ENCODE measurements at regions not wholly inside any gene's neighbourhood (a gene's known extent, or its start where the extent isn't known, plus 50 kb on each side); places are given as distances from the start of the nearest gene placed in this dataset.
"Not testable (repeated sequence)": the region's sequence is repeated elsewhere in the genome, so short reads cannot be mapped to it uniquely, and the experiment has no call there.

DNA sequence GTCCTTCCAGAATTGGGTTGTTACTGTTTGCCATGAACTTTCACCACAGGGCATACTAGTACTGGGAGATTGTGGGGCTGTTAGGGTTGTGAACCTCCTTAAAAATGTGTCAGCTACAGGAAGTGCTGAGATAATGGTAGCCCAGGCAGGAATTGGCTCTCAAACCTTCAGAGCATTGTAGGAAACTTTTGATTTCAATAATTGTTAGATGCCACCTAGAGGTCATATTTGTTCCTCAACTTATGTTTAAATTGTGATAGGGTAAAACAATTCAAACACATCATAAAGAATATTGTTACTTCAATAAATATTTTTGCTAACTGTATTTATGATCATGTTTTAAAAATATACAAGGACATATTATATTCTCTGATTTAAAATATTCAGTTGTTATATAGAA is 594.6 kb downstream of the ADCYAP1 start:
- DNase-seq: no peak

DNA sequence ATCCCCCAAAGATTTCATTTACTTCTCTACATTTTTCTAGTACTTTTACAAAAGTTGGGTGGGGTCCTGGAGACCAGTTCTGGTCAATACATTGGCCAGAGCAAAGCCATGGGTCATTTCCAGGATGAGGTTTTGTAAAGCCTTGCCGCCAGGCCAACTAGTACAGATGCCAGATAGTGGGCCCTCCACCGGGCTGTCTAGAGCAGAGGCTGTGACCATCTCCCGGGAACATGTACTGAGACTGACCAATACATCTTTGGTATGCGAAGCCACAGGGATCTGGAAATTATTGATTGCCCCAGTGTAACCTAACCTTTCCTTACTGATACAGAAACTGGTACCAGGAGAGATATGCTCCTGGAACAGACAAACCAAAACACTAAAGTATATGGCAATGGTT is 599.2 kb downstream of the ADCYAP1 start:
- no peak for DNase-seq

DNA sequence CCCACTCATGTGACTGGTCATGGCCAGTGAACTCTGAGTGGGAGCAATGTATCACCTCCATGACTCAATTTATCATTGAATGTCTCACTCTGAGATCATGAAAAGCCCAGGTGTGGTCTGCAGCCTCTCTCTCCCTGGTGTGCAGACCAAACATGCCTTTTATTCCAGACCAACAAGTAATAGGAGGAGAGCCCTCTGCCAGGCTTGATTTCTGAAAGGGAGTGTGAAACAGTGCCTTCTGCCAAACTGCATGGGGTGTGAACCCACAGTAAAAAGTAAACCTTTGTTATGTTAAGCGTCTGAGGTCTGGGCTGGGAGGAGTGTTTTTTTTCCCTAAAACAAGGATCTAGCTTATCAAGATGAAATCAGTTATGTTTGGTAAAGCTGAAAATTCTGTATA is 601.2 kb downstream of the ADCYAP1 start:
- DNase-seq: no peak

DNA sequence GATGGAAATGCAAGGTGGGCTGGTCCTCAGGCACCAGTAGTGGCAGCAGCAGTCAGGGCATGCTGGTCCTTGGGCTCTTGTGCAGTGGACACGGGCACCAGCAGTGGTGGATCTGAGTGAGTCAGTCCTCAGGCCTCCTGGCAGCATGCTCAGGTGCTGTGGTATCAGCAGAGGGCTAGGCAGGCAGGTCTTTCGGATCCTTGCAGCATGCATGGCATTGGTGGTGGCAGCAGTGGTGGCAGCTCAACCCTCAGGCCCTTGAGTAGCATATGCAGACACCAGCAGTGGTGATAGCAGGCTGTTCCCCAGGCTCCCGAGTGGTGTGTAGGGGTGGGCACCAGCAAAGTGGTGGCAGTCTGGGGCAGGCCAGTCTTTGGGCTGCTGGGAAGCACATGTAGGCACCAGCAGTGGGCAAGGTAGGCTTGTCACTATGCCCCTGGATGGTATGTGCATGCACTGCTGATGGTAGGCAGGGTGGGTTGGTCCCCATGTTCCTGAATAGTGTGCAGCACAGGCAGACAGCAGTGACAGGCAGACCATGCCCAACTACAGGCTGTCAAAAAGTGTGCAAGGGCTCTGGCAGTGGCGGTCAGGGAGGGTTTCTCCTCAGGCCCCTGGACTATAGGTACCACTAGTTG is 606.0 kb downstream of the ADCYAP1 start:
- no peak for DNase-seq

DNA sequence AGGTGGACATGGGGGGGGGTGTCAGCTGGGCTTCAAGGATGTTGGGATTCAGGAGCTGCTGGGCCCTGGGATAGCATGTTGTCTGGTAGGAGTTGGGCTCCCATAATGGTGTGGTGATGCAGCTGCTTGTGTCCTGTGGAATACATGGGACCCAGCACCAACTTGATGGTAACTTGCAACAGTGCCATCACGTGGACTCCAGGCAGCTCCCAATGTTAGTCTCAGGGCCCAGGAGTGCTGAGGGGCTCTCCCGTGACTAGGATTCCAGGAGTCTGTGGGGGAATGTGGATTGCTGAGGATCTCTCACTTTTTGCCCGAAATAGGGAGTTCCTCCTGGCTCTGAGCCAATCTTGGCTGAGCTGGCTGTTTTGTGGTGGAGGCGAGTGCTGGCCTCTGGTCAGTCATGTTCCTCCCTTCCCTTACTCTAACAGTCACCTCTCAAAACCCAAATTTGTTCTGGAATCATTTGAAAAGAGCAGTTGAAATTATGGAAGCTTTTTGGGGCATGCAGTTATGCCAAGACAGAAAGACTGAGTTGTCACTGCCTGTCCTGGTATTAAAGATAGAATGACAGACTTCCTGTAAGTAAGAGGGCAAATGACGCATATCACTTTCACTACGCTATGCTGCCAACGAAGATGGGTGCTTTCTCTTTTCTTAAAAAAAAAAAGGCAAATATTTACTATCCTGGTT is 607.1 kb downstream of the ADCYAP1 start:
- no peak for DNase-seq

DNA sequence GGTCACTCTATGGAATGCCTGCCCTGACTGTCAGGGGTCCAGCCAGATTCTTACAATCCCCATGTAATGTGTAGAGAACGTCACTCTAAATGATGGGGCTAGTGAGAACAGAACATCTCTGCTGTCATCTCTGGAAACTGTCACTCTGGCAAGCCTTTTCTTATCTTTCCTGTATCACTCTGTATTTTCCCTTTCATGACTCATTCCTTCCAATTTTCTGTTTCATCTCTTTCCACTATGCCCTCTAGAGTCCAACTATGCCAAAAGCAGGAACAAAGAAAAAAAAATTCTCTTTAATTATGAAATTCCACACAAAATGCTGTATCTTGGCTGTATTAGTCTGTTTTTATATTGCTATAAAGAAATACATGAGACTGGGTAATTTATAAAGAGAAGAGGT is 608.8 kb downstream of the ADCYAP1 start:
- DNase-seq: no peak

DNA sequence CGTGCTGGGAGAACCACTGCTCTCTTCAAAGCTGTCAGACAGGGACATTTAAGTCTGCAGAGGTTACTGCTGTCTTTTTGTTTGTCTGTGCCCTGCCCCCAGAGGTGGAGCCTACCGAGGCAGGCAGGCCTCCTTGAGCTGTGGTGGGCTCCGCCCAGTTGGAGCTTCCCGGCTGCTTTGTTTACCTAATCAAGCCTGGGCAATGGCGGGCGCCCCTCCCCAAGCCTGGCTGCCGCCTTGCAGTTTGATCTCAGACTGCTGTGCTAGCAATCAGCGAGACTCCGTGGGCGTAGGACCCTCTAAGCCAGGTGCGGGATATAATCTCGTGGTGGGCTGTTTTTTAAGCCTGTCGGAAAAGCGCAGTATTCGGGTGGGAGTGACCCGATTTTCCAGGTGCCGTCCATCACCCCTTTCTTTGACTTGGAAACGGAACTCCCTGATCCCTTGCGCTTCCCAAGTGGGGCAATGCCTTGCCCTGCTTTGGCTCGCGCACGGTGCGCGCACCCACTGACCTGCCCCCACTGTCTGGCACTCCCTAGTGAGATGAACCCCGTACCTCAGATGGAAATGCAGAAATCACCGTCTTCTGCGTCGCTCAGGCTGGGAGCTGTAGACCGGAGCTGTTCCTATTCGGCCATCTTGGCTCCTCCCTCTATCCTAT is 617.0 kb downstream of the ADCYAP1 start:
- not testable (repeated sequence) for DNase-seq

DNA sequence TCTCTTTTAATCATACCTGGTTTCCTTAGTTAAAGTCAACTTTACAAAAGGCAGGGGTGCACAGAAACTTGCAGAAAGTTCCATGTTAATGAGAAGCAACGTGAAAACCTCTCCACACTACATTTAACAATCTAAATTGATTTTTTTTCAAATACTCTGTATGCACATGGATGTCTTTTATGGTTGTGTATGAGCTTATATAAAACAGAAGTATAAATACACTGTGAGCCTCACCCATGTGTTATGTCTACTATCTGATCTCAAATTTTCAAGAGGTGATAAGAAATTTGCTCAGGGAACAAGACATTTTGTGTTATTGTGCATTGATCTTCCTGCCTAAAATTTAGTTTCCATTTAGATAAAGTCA is 617.6 kb downstream of the ADCYAP1 start:
- no peak for DNase-seq

DNA sequence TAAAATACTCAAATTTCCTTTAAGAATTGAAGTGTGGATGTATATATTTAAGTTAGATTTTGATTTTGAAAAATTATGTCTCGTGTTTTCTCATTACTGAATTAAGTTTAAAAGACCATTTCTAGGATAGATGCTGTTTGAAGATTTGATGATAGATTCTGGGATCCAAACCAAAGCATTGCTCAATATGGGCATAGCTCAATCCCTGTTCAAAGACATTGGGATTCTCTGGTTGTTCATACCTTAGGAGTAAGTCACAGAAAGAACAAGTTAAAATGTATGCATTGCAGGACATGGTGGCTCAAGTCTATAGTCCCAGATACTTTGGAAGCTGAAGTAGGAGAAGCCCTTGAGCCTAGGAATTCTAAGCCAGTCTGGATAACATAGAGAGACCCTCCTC is 622.3 kb downstream of the ADCYAP1 start:
- DNase-seq: no peak

DNA sequence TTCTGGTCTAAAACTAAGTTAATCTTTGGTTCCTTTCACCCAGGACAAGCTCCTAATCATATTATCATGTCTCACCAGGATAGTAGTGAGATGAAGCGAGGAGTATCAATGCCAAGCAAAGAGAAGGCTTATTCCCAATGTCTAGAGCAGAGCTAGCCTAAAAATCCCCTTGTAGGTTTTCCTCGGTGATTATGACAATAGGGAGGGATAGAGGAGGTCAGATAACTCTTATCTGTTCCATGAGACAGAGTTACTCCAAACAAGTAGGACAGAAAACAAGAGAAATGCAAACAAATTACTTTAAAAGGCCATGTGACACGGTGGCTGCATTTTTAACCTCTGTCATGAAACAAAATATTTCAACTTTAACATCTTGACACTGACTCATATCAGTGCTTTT is 623.1 kb downstream of the ADCYAP1 start:
- DNase-seq: no peak

DNA sequence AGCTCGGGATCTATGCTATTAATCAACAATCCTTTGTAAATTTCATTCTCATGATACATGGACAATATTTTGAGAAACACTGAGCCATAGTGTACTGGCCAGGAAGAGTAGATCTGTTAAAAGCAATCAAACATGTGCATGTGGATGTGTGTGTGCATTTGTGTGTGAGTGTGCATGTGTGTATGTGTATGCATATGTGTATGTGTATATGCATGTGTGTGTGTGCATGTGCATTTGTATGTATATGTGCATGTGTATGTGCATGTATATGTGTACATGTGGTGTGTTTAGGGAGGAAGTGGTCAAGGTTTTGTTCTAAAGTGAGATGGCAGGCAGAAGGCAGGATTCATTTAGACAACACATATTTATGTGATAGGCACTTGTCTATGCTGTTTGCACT is 623.8 kb downstream of the ADCYAP1 start:
- no peak for DNase-seq

DNA sequence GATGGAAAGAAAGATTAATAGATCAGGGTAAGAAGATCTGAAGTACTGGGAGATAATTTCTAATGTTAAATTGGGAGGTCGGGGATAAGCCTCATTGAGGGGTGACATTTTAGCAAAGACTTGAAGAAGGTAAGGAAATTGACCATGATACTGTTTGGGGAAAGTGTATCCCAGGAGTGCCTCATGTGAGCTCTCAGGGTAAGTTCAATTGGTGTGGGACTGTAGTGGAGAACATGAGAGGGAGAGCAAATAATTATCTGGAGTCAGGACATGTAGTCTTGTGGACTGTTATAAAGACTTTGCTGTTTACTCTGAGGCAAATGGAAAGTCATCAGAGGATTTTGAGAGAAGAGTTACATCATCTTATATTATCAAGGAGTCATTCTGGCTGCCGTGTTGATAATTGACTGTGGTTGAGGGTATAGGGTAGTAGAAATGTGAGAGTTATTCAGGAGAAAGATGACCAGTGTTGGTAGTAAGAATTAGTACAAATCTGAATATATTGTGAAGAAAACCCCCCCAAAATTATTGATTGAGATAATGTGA is 624.4 kb downstream of the ADCYAP1 start:
- no peak for DNase-seq

DNA sequence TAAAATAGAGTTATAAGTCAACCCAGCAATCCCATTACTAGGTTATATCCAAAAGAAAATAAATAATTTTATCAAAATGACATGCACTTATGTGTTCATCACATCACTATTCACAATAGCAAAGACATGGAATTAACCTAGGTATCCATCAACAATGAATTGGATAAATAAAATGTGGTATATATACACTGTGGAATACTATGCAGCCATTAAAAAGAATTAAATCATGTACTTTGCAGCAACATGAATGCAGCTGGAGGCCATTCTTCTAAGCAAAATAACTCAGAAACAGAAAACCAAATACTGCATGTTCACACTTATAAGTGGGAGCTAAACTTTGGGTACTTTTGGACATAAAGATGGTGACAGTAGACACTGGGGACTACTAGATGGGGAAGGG is 626.0 kb downstream of the ADCYAP1 start:
- no peak for DNase-seq

DNA sequence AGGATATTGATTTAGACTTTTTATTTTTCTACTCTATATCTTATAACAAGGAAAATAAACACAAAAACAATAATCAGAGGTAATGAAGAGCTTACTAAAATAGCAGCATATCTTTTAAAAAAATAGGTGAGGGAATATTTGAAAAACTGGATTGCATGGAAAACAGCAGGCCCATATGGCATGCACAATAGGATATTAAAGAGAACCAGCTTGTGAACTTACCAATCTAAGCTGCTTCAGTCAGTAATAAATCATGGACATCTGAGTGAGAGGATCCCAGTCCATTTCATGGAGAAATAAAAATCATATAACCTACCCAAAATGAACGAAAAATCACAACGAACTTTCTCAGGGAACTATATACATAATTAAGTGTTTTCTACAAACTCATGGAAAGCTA is 634.6 kb downstream of the ADCYAP1 start:
- no peak for DNase-seq

DNA sequence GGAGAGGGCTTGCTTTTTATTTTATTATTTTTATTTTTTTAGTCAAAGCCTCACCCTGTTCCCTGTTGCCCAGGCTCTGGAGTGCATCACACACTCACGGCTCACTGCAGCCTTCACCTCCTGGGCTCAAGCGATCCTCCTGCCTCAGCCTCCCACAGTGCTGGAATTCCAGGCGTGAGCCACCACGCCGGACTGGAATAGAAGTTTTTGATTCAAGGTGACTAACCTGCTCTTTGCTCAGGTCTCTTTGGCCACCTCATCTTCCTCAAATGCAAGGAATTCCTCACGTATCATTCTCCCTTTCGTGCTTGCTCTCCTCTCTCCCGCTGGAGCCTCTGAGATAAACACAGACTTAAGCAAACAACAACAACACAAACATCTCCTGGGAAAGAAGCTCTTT is 636.8 kb downstream of the ADCYAP1 start:
- DNase-seq: no peak

DNA sequence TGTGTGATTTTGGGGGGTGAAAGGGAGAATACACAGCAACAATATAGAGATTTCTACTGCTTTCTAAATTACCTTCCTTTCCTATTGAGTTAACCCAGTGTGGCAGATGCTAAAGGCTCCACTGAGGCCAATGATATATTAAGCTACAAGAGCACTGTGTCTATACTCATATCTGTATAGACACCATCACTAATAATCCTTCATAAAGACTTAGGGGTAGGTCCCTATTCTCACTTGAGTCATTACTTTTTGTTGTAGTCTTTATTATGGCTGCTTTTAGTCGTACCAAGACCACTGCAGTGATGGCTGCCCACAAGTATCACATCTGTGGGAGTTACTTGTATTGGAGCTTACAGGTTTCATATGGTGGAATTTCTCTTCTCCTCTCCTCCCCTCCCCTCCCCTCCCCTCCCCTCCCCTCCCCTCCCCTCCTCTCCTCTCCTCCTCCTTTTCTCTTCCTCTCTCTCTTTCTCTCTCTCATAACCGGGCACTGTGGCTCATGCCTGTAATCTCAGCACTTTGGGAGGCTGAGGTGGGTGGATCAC is 637.6 kb downstream of the ADCYAP1 start:
- DNase-seq: no peak

DNA sequence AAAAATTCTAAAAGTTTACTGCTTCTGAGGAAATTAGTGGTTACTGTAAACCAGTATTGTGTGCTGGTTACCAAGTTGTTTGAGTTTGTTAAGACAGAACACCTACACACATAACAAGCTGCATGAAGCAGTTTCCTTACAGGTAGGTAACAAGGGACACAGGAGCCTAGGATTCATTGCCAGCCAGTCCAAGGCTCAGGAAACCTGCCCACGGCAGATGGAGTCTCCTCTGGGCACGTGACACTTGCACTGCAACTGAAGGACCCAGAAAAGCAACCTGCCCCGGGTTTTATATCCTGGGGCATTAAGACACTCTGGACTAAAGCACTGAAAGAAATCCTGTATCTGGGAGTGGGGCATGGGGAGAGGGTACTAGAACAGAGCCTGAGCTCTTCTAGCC is 639.3 kb downstream of the ADCYAP1 start:
- DNase-seq: no peak

DNA sequence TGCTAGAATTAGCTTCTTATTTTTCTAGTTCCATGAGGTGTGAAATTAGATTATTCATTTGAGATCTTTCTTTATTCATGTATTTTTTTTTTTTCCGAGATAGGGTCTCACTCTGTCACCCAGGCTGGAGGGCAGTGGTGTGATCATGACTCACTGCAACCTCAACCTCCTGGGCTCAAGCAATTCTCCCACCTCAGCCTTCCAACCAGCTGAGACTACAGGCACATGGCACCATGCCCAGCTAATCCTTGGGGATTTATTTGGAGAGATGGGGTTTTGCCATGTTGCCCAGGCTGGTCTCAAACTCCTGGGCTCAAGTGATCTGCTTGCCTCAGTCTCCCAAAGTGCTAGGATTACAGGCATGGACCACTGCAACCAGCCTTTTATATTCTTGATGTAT is 653.0 kb downstream of the ADCYAP1 start:
- DNase-seq: not testable (repeated sequence)

DNA sequence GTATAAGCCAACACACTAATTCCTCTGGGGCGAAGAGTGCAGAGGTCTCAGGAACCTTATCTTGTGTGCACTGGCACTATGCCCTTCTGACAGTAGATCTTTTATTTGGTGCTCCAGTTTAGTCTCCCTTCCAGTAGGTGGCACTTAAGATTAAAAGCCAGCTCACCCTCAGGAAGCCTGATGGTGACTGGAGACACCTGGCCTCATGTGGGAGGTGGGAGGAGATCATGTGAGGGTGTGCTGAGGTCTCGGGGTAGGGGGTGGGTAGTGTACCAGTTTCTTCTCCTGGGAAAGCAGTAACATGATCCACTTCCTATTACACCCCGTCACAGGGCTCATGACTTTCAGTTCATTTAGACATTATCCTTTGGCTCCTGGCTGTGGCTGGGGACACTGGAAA is 654.9 kb downstream of the ADCYAP1 start:
- DNase-seq: no peak

DNA sequence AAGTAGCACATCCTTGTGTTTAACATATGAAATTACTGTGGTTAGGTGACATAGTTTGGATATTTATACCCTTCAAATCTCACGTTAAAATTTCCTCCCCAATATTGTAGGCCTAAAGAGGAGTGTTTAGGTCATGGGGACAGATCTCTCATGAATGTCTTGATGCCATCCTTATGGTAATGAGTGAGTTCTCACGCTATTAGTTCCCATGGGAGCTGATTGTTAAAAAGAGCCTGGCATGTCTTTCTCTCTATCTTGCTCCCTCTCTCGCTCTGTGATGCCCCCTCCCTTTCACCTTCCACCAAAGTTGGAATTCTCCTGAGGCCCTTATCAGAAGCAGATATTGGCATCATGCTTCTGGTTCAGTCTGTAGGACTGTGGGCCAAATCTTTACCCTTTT is 660.1 kb downstream of the ADCYAP1 start:
- DNase-seq: no peak

DNA sequence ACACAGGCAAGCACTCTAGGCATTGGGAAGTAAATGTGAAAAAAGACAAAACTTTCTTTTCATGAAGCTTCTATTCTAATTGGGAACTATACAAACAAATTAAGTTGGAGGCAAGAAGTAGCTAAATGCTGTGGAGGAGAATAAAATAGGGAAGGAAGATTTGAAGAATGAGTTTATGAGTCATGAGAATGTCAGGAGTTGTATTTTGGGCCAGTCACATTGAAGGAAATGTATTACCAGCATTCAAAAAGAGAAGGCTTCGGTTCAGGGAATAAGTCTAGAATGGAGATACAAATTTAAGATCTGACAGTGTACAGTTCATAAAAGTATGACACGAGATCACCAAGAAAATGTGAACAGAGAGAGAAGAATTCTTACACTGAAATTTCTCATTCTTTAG is 666.5 kb downstream of the ADCYAP1 start:
- no peak for DNase-seq

DNA sequence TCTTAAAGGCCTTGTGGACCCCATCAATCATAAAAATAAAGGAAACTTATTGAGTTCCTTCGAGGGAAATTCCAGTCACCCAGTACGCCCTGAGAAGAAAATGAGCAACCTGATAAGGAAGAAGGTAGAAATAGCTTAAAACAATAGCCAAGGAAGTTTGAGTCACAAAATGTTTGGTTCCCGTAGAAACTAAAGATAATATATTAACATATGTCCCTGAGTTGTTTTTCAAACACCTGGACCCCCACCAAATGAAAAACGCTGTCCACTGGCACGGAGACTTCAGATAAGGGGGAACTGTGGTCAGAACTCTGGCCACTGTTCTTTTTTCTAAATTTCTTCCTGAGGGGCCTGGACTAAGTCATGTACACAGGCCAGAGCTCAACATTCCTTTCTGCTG is 669.1 kb downstream of the ADCYAP1 start:
- DNase-seq: no peak

DNA sequence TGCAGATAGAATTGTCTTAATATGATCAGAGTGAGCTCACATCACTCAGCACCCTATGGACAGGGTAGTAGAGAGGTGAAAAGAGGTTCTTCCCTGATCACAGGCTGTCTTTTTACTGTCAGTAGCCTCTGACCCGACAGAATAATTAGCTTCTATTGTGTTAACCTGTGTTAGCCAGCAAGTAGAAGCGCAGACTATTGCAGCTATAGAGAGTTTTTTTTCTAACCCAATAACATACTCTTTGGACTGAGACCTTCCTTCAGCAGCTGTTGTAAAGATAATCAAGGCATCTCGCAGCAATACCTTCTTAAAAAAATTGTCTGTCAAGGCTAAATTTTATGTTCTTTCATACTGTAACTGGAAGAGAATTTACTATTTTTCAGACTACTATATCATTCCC is 670.4 kb downstream of the ADCYAP1 start:
- no peak for DNase-seq

DNA sequence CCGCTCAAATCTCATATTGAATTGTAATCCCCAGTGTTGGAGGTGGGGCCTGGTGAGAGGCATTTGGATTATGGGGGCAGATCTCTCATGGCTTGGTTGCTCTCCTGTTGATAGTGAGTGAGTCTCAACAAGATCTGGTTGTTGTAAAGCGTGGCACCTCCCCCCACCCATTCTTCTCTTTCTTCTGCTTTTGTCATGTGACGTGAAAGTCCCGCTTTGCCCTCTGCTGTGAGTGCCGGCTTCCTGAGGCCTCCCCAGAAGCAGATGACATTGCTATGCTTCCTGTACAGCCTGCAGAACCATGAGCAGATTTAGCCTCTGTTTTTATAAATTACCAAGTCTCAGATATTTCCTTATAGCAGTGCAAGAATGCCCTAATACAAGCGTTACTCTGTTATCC is 673.8 kb downstream of the ADCYAP1 start:
- no peak for DNase-seq

Data from stimulated activated CD4-positive, alpha-beta T cell treated with anti-CD3 and anti-CD28 coated beads, Interleukin-4, amount 100 ng/mL, for 1 hour (primary cell).